K562 (cell line): ENCODE measurements at regions not wholly inside any gene's neighbourhood (a gene's known extent, or its start where the extent isn't known, plus 50 kb on each side); places are given as distances from the start of the nearest gene placed in this dataset.

Experiments
- ATAC-seq: fragments of 200-7000 bp; cut with Tn5 transposase; 3 replicates; pipeline ENCODE4 v1.9.1; 2020; ENCODE audit warnings: moderate library complexity
- BruUV-seq: library from RNA; stranded (reverse); fragments of 400-500 nt; replicated peaks from 2 replicates; lab custom pipeline; 2021; lab: Mats Ljungman, UMichigan
- CTCF ChIA-PET: fragments of 300-600 bp; formaldehyde crosslinking; extraction: SDS; loops from one replicate; lab custom pipeline; 2021; ENCODE audit warnings: low intra/inter-chr PET ratio; lab: Yijun Ruan, JAX
- POLR2A ChIA-PET: fragments of 300-600, 350-650 bp; sonication (Branson Sonifier 250); formaldehyde crosslinking; extraction: SDS; loops from one replicate; lab custom pipeline; 2021; ENCODE audit warnings: antibody characterized with exemption, inconsistent platforms; lab: Yijun Ruan, JAX
- DNase-seq, 4 experiments: peaks; one replicate each; pipeline versions ENCODE4 v3.0.0 to v3.0.0-alpha.2; 2011 to 2018; ENCODE audit warnings: low spot score in 3 of 4, mixed read lengths in 3 of 4; ENCODE audit errors: extremely low read depth in 1 of 4
- FAIRE-seq: peaks from 2 replicates; lab custom pipeline; 2011; peaks lifted over from hg19 to GRCh38; lab: Jason Lieb, UNC
- H2AFZ ChIP-seq: 2 replicates; pipeline ENCODE4 v1.6.0; 2011; ENCODE audit warnings: low read depth, low read length, control low read depth, inconsistent platforms
- H3K27ac ChIP-seq: fragments of 200-600 bp; 3 replicates; pipeline ENCODE4 v1.8.0; 2011; ENCODE audit warnings: low read depth, mild to moderate bottlenecking, control low read depth, inconsistent platforms, low read length, moderate library complexity, mixed read lengths; ENCODE audit errors: extremely low read depth
- H3K27me3 ChIP-seq, 2 experiments: fragments of 300-600 bp in 1 of 2; 2 replicates in 1 of 2; 3 replicates in 1 of 2; pipeline versions ENCODE4 v1.6.0 to v1.8.0; 2011; ENCODE audit warnings: inconsistent platforms in 2 of 2, low read length in 2 of 2, mild to moderate bottlenecking in 1 of 2, mixed read lengths in 1 of 2, moderate library complexity in 1 of 2; ENCODE audit not compliant: control insufficient read depth in 2 of 2, insufficient read depth in 2 of 2
- H3K36me3 ChIP-seq: fragments of 300-600 bp; 3 replicates; pipeline ENCODE4 v1.8.0; 2011; ENCODE audit warnings: mild to moderate bottlenecking, low read length, inconsistent platforms; ENCODE audit not compliant: control insufficient read depth, insufficient read depth
- H3K4me1 ChIP-seq, 2 experiments: fragments of 200-600 bp in 1 of 2; replicated peaks in 1 of 2; 2 replicates in 1 of 2; 3 replicates in 1 of 2; pipeline versions ENCODE4 v1.5.1 to v1.8.0; 2011; ENCODE audit warnings: inconsistent platforms in 2 of 2, low read length in 2 of 2, mild to moderate bottlenecking in 1 of 2, mixed read lengths in 1 of 2, moderate library complexity in 1 of 2; ENCODE audit not compliant: control insufficient read depth in 2 of 2, insufficient read depth in 2 of 2
- H3K4me2 ChIP-seq: 2 replicates; pipeline ENCODE4 v1.6.1; 2011; ENCODE audit warnings: low read length, control low read depth, inconsistent platforms, mixed read lengths; ENCODE audit not compliant: insufficient read depth
- H3K4me3 ChIP-seq: fragments of 200-600 bp; sonication (generic), shearing (Covaris generic); 2 replicates; pipeline ENCODE4 v1.5.1; 2016; ENCODE audit warnings: control low read depth, inconsistent platforms
- H3K79me2 ChIP-seq: fragments of 200-600 bp; 3 replicates; pipeline ENCODE4 v1.8.0; 2011; ENCODE audit warnings: low read length, inconsistent platforms; ENCODE audit not compliant: control insufficient read depth, insufficient read depth
- H3K9ac ChIP-seq, 2 experiments: 2 replicates each; pipeline versions ENCODE4 v1.6.0 to v1.6.1; 2011; ENCODE audit warnings: low read depth in 2 of 2, low read length in 2 of 2, control low read depth in 1 of 2, inconsistent platforms in 1 of 2, mild to moderate bottlenecking in 1 of 2, mixed read lengths in 1 of 2; ENCODE audit not compliant: insufficient read depth in 1 of 2
- H3K9me1 ChIP-seq: one replicate; pipeline ENCODE4 v1.6.0; 2011; ENCODE audit warnings: inconsistent platforms, mild to moderate bottlenecking, low read length, moderate library complexity; ENCODE audit not compliant: control insufficient read depth, insufficient read depth
- H3K9me3 ChIP-seq: replicated peaks from 2 replicates; pipeline ENCODE4 v1.5.1; 2011; ENCODE audit warnings: low read depth, low read length, inconsistent platforms; ENCODE audit not compliant: control insufficient read depth, insufficient read depth
- H4K20me1 ChIP-seq: replicated peaks from 2 replicates; pipeline ENCODE4 v1.6.1; 2011; ENCODE audit warnings: low read length, inconsistent platforms, mixed read lengths; ENCODE audit not compliant: control insufficient read depth, insufficient read depth
- BRCA1 ChIP-seq, 2 experiments: fragments of 450-650 bp in 1 of 2; sonication (generic) in 1 of 2; formaldehyde crosslinking in 1 of 2; IDR thresholded peaks; 2 replicates each; pipeline versions ENCODE4 v1.5.0 to v1.6.1; 2017 to 2020; ENCODE audit warnings: mild to moderate bottlenecking in 1 of 2, missing genetic modification reagents in 1 of 2
- CAMTA2 ChIP-seq: fragments of 250-450 bp; sonication (Bioruptor Pico); conservative IDR thresholded peaks from 2 replicates; pipeline ENCODE4 v1.5.1; 2022
- CREBBP ChIP-seq: IDR thresholded peaks from one replicate; pipeline ENCODE4 v1.6.1; 2012; ENCODE audit warnings: low read depth, mild to moderate bottlenecking, control low read depth, inconsistent platforms, low read length
- DIDO1 ChIP-seq: fragments of 450-650 bp; IDR thresholded peaks from 2 replicates; pipeline ENCODE4 v1.6.1; 2016; ENCODE audit warnings: low read depth, missing biosample characterization, missing genetic modification characterization
- EGR1 ChIP-seq: fragments of 450-650 bp; conservative IDR thresholded peaks from 2 replicates; pipeline ENCODE4 v1.6.1; 2017; ENCODE audit warnings: mild to moderate bottlenecking
- EHMT2 ChIP-seq: fragments of 450-650 bp; IDR thresholded peaks from 2 replicates; pipeline ENCODE4 v1.6.1; 2018; ENCODE audit warnings: antibody characterized with exemption
- FOSL1 ChIP-seq: fragments of 200-800 bp; sonication (Bioruptor generic); conservative IDR thresholded peaks from 2 replicates; pipeline ENCODE4 v1.6.1; 2016; ENCODE audit warnings: missing genetic modification characterization, missing compliant biosample characterization
- FOXK1 ChIP-seq: sonication (generic); formaldehyde crosslinking; IDR thresholded peaks from 2 replicates; pipeline ENCODE4 v1.8.0; 2022; ENCODE audit warnings: missing genetic modification reagents, mild to moderate bottlenecking, borderline replicate concordance
- FUS ChIP-seq: fragments of 200-400 bp; formaldehyde crosslinking; optimal IDR thresholded peaks from 2 replicates; pipeline ENCODE3; 2017; ENCODE audit warnings: low read depth, low read length
- LEF1 ChIP-seq: fragments of 450-650 bp; IDR thresholded peaks from 2 replicates; pipeline ENCODE4 v1.6.1; 2016; ENCODE audit warnings: mild to moderate bottlenecking
- MAZ ChIP-seq, 2 experiments: fragments of 450-650 bp in 1 of 2; sonication (generic) in 1 of 2; formaldehyde crosslinking; IDR thresholded peaks in 1 of 2; conservative IDR thresholded peaks in 1 of 2; 2 replicates each; pipeline versions ENCODE4 v1.4.0 to v1.5.0; 2020; ENCODE audit warnings: mild to moderate bottlenecking in 1 of 2, missing genetic modification reagents in 1 of 2
- POLR2G ChIP-seq: fragments of 200-400 bp; formaldehyde crosslinking; IDR thresholded peaks from 2 replicates; pipeline ENCODE4 v1.6.1; 2017; ENCODE audit warnings: low read depth, mild to moderate bottlenecking, antibody characterized with exemption, low read length, moderate library complexity
- POLR2H ChIP-seq: IDR thresholded peaks from 2 replicates; pipeline ENCODE4 v1.6.1; 2016; ENCODE audit warnings: missing genetic modification characterization, low read depth, mild to moderate bottlenecking, control low read depth, missing compliant biosample characterization, moderate library complexity
- SLC30A9 ChIP-seq: fragments of 250-450 bp; sonication (Bioruptor Pico); IDR thresholded peaks from 2 replicates; pipeline ENCODE4 v1.8.0; 2022; ENCODE audit warnings: mild to moderate bottlenecking, moderate library complexity
- YBX1 ChIP-seq: fragments of 450-650 bp; IDR thresholded peaks from 2 replicates; pipeline ENCODE4 v1.7.1; 2016; ENCODE audit warnings: mild to moderate bottlenecking
- ZBTB26 ChIP-seq: fragments of 450-650 bp; formaldehyde crosslinking; IDR thresholded peaks from 2 replicates; pipeline ENCODE4 v1.4.0; 2022; ENCODE audit warnings: missing genetic modification characterization
- ZNF512 ChIP-seq: IDR thresholded peaks from 2 replicates; pipeline ENCODE4 v1.6.1; 2016; ENCODE audit warnings: missing genetic modification characterization, missing compliant biosample characterization
- ZNF639 ChIP-seq, 2 experiments: fragments of 200-800 bp in 1 of 2; sonication (Bioruptor generic) in 1 of 2; sonication (generic) in 1 of 2; formaldehyde crosslinking in 1 of 2; IDR thresholded peaks in 1 of 2; conservative IDR thresholded peaks in 1 of 2; 2 replicates each; pipeline versions ENCODE4 v1.5.0 to v1.6.1; 2016 to 2020; ENCODE audit warnings: missing compliant biosample characterization in 1 of 2, missing genetic modification characterization in 1 of 2, missing genetic modification reagents in 1 of 2
- ZNF699 ChIP-seq: fragments of 250-450 bp; sonication (Bioruptor Pico); IDR thresholded peaks from 2 replicates; pipeline ENCODE4 v1.8.0; 2021; ENCODE audit warnings: mild to moderate bottlenecking, moderate library complexity; ENCODE audit not compliant: insufficient replicate concordance
- ZNF707 ChIP-seq: fragments of 250-450 bp; sonication (Bioruptor Pico); conservative IDR thresholded peaks from 2 replicates; pipeline ENCODE4 v1.8.0; 2022; ENCODE audit warnings: inconsistent platforms, mild to moderate bottlenecking, moderate library complexity
- WGBS: fragments of 100-300 bp; shearing (Covaris generic); methylation state at CpG from one replicate; pipeline ENCODE4 v1.1.6; 2016; ENCODE audit warnings: low coverage, mixed read lengths; ENCODE audit not compliant: insufficient coverage; ENCODE audit errors: missing lambda C conversion rate; 5-methylcytosine and 5-hydroxymethylcytosine counted together
- in situ Hi-C: fragments of 300-500 bp; cut with MboI; formaldehyde crosslinking; loops from 4 replicates; pipeline ENCODE4 v1.15.0; 2018; ENCODE audit warnings: inconsistent platforms, mixed read lengths
- intact Hi-C: fragments of 100-400 bp; cut with micrococcal nuclease; formaldehyde crosslinking; loops from 2 replicates; pipeline ENCODE4 v1.14.2; 2022

- TF ChIP-seq CAMTA2 (CRISPR knock-in tag) (no peak), ZNF639 (CRISPR knock-in tag; conservative IDR thresholded peaks at IDR 0.05 in 1 of 2, IDR thresholded peaks at IDR 0.05 in 1 of 2) (no peak), FUS (no peak), FOSL1 (no peak)
Observed at GRCh38 chr3:78046566-78046965, 1006.7 kb downstream of the ROBO2 start (continued).

- no peaks in the 10 kb centered on the region for H4K20me1 ChIP-seq
- POLR2A ChIA-PET, result no interaction called here
- 0% methylated on average over 3 of the region's 3 CpGs for WGBS
- no peak overlapping the region for H3K27ac ChIP-seq
- no peak overlapping the region for H3K4me2 ChIP-seq
- H3K9me3 ChIP-seq, result no peaks in the 10 kb centered on the region
- no peak for ATAC-seq
- CTCF ChIA-PET, result no interaction called here
- no peak overlapping the region for H3K9ac ChIP-seq
- BruUV-seq, result no TSS peak
- no peak for DNase-seq
- intact Hi-C loops, result no loop called here
- no peak overlapping the region for H3K4me3 ChIP-seq
- in situ Hi-C loops, result no loop called here
- H3K79me2 ChIP-seq, result no peaks in the 10 kb centered on the region
- H3K9me1 ChIP-seq, result no peaks in the 10 kb centered on the region
- H3K4me1 ChIP-seq, result no peaks in the 10 kb centered on the region
- FAIRE-seq, result no peak
- H3K36me3 ChIP-seq, result no peaks in the 10 kb centered on the region
- no peaks in the 10 kb centered on the region for H3K27me3 ChIP-seq
- no peak overlapping the region for H2AFZ ChIP-seq
- TF ChIP-seq ZNF512 (tag), result no peak
- TF ChIP-seq CREBBP, result no peak
- TF ChIP-seq EHMT2, result no peak
- TF ChIP-seq ZNF707 (CRISPR knock-in tag), result no peak
- TF ChIP-seq SLC30A9 (CRISPR knock-in tag), result no peak
- no peak for TF ChIP-seq EGR1
- no peak for TF ChIP-seq FOXK1
- no peak for TF ChIP-seq DIDO1 (tag)
- TF ChIP-seq BRCA1 (IDR thresholded peaks at IDR 0.05), result no peak
- no peak for TF ChIP-seq BRCA1 (CRISPR knock-in tag; IDR thresholded peaks at IDR 0.05)
- no peak for TF ChIP-seq POLR2H (tag)
- no peak for TF ChIP-seq YBX1
- no peak for TF ChIP-seq LEF1
- no peak for TF ChIP-seq MAZ (CRISPR knock-in tag; conservative IDR thresholded peaks at IDR 0.05 in 1 of 2, IDR thresholded peaks at IDR 0.05 in 1 of 2)
- TF ChIP-seq ZNF699 (CRISPR knock-in tag), result no peak
- TF ChIP-seq POLR2G, result no peak
- TF ChIP-seq ZBTB26 (CRISPR knock-in tag), result no peak
Observed at GRCh38 chr3:78048698-78049097, 1008.8 kb downstream of the ROBO2 start.
